ENCODE measurements at regions not wholly inside any gene's neighbourhood (a gene's known extent, or its start where the extent isn't known, plus 50 kb on each side); places are given as distances from the start of the nearest gene placed in this dataset.
A peak's percentile ranks its signal among the peaks of the same experiment; 100 is the strongest.

- H3K4me1 ChIP-seq (ENCODE audit: control insufficient read depth, extremely low read depth, insufficient read depth, low read length), result peaks cover 36% of the 10 kb centered on the region
- H3K4me2 ChIP-seq (ENCODE audit: extremely low read depth, insufficient read depth, low read length), result no peak overlapping the region
- DNase-seq (ENCODE audit: low read depth in 2 of 2), result peak in 1 of 2 donors; percentile 50
- H3K36me3 ChIP-seq (ENCODE audit: control insufficient read depth, insufficient read depth, low read length), result no peaks in the 10 kb centered on the region
- H3K27ac ChIP-seq (ENCODE audit: insufficient read depth, low read length), result no peak overlapping the region
- no peak overlapping the region for H3K4me3 ChIP-seq (replicated peaks in 1 of 4; ENCODE audit: control extremely low read depth in 1 of 4, insufficient read depth in 1 of 4, low read depth in 3 of 4, low read length in 4 of 4)
- no peak overlapping the region for H2AFZ ChIP-seq (ENCODE audit: low read length)
- no peak overlapping the region for H3K9ac ChIP-seq (ENCODE audit: insufficient read depth, low read length)
- no peaks in the 10 kb centered on the region for H3K9me3 ChIP-seq (ENCODE audit: control insufficient read depth, insufficient read depth, low read depth, low read length)
- no peaks in the 10 kb centered on the region for H3K27me3 ChIP-seq (ENCODE audit: control insufficient read depth, insufficient read depth, low read length)
- TF ChIP-seq EZH2 (IDR thresholded peaks at IDR 0.05; ENCODE audit: low read length, missing control alignments) (no peak), CTCF (conservative IDR thresholded peaks at IDR 0.05 in 1 of 2, IDR thresholded peaks at IDR 0.05 in 1 of 2; ENCODE audit: low read depth in 1 of 2, low read length in 2 of 2) (no peak)
- H3K79me2 ChIP-seq (ENCODE audit: control insufficient read depth, insufficient read depth, low read length), result no peaks in the 10 kb centered on the region
- H4K20me1 ChIP-seq (ENCODE audit: control insufficient read depth, extremely low read depth, insufficient read depth, low read length), result no peaks in the 10 kb centered on the region
Observed at GRCh38 chr12:75823475-75823874, 208.1 kb downstream of the PHLDA1 start.

GRCh38 chr12:75822416-75822815 is 209.2 kb downstream of the PHLDA1 start:
- TF ChIP-seq EZH2 (IDR thresholded peaks at IDR 0.05; ENCODE audit: low read length, missing control alignments) (no peak), CTCF (conservative IDR thresholded peaks at IDR 0.05 in 1 of 2, IDR thresholded peaks at IDR 0.05 in 1 of 2; ENCODE audit: low read depth in 1 of 2, low read length in 2 of 2) (no peak)
- Histone ChIP-seq H3K79me2 (ENCODE audit: control insufficient read depth, insufficient read depth, low read length) (no peaks in the 10 kb centered on the region), H4K20me1 (ENCODE audit: control insufficient read depth, extremely low read depth, insufficient read depth, low read length) (no peaks in the 10 kb centered on the region), H3K4me2 (ENCODE audit: extremely low read depth, insufficient read depth, low read length) (no peak overlapping the region), H3K36me3 (ENCODE audit: control insufficient read depth, insufficient read depth, low read length) (no peaks in the 10 kb centered on the region), H3K9me3 (ENCODE audit: control insufficient read depth, insufficient read depth, low read depth, low read length) (no peaks in the 10 kb centered on the region), H3K9ac (ENCODE audit: insufficient read depth, low read length) (no peak overlapping the region), H3K27me3 (ENCODE audit: control insufficient read depth, insufficient read depth, low read length) (no peaks in the 10 kb centered on the region), H3K4me1 (ENCODE audit: control insufficient read depth, extremely low read depth, insufficient read depth, low read length) (peaks cover 38% of the 10 kb centered on the region), H3K4me3 (replicated peaks in 1 of 4; ENCODE audit: control extremely low read depth in 1 of 4, insufficient read depth in 1 of 4, low read depth in 3 of 4, low read length in 4 of 4) (no peak overlapping the region), H3K27ac (ENCODE audit: insufficient read depth, low read length) (peak overlapping the region; percentile 55), H2AFZ (ENCODE audit: low read length) (no peak overlapping the region)
- no peak for DNase-seq (ENCODE audit: low read depth in 2 of 2)

GRCh38 chr12:75820848-75821578 is 210.6 kb downstream of the PHLDA1 start:
- DNase-seq (ENCODE audit: low read depth in 2 of 2), result peak; percentile 96 to 100
- H2AFZ ChIP-seq (ENCODE audit: low read length), result no peak overlapping the region
- H3K9me3 ChIP-seq (ENCODE audit: control insufficient read depth, insufficient read depth, low read depth, low read length), result no peaks in the 10 kb centered on the region
- H3K4me1 ChIP-seq (ENCODE audit: control insufficient read depth, extremely low read depth, insufficient read depth, low read length), result peaks cover 39% of the 10 kb centered on the region
- H3K36me3 ChIP-seq (ENCODE audit: control insufficient read depth, insufficient read depth, low read length), result no peaks in the 10 kb centered on the region
- H3K79me2 ChIP-seq (ENCODE audit: control insufficient read depth, insufficient read depth, low read length), result no peaks in the 10 kb centered on the region
- H3K27ac ChIP-seq (ENCODE audit: insufficient read depth, low read length), result peak overlapping the region; percentile 55
- no peaks in the 10 kb centered on the region for H4K20me1 ChIP-seq (ENCODE audit: control insufficient read depth, extremely low read depth, insufficient read depth, low read length)
- H3K27me3 ChIP-seq (ENCODE audit: control insufficient read depth, insufficient read depth, low read length), result no peaks in the 10 kb centered on the region
- no peak overlapping the region for H3K9ac ChIP-seq (ENCODE audit: insufficient read depth, low read length)
- TF ChIP-seq EZH2 (IDR thresholded peaks at IDR 0.05; ENCODE audit: low read length, missing control alignments), result no peak
- TF ChIP-seq CTCF (conservative IDR thresholded peaks at IDR 0.05 in 1 of 2, IDR thresholded peaks at IDR 0.05 in 1 of 2; ENCODE audit: low read depth in 1 of 2, low read length in 2 of 2), result peak in 1 of 2 donors; percentile 33
- peak overlapping the region; percentile 63 for H3K4me2 ChIP-seq (ENCODE audit: extremely low read depth, insufficient read depth, low read length)
- H3K4me3 ChIP-seq (replicated peaks in 1 of 4; ENCODE audit: control extremely low read depth in 1 of 4, insufficient read depth in 1 of 4, low read depth in 3 of 4, low read length in 4 of 4), result no peak overlapping the region
